Stimulated activated CD4-positive, alpha-beta T cell treated with anti-CD3 and anti-CD28 coated beads, Interleukin-15, amount 100 ng/mL, for 24 hours (primary cell): ENCODE measurements at regions not wholly inside any gene's neighbourhood (a gene's known extent, or its start where the extent isn't known, plus 50 kb on each side); places are given as distances from the start of the nearest gene placed in this dataset.
"Not testable (repeated sequence)": the region's sequence is repeated elsewhere in the genome, so short reads cannot be mapped to it uniquely, and the experiment has no call there.

ENCODE experiments used
- DNase-seq: peaks from one replicate; pipeline ENCODE4 v3.0.0-alpha.2; 2020

DNA sequence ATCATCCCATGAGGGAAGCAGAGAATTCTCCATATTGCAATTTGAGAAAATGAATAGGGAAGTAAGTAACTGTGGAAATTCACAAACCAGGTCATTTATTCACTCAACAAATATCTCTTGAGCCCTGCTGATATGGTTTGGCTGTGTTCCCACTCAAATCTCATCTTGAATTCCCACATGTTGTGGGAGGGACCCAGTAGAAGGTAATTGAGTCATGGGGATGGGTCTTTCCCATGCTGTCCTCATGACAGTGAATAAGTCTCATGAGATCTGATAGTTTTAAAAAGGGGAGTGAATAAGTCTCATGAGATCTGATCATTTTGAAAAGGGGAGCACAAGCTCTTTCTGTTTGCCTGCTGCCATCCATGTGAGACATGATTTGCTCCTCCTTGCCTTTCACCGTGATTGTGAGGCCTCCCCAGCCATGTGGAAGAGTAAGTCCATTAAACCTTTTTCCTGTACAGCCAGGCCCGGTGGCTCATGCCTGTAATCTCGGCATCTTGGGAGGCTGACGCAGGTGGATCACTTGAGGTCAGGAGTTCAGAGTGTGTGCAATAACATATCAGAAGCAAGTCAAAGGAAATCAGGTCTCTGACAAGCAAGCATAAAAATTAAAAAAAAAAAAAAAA lies 193.2 kb downstream of the NDUFA10 start:
- no peak for DNase-seq

DNA sequence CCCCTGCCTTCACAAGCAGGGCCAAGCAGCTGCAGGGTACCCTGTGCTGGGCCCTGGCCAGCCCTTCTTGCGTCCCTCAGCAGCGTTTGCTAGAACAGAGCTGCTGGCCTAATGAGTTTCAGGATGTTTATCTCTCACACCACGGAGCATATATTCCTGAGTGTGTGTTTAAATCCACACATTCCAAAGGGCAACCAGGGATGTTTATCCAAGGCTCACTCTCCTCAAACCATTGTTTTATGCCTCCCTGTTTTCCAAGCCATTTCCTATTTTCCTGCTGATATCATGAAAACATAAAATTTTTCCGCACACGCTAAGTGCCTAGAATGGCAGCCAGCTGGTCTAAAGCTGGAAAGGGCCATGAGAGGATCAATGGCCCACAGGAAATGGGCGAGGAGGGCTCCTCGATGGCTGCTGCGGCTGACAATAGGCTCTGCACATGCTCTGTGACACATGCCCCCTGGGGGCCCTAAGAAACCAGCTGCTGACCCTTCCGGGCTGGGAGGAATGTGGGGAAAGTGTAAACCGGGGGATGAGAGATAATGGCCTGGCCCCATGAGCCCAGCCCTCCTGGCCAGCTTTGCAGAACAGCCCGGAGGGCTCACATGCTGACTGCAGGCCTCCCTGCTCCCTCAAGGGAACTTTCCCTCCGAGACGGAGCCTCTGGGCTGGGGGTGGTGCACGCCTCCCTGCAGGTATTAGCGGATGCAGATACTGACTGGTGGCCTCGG lies 194.0 kb downstream of the NDUFA10 start:
- DNase-seq = no peak

DNA sequence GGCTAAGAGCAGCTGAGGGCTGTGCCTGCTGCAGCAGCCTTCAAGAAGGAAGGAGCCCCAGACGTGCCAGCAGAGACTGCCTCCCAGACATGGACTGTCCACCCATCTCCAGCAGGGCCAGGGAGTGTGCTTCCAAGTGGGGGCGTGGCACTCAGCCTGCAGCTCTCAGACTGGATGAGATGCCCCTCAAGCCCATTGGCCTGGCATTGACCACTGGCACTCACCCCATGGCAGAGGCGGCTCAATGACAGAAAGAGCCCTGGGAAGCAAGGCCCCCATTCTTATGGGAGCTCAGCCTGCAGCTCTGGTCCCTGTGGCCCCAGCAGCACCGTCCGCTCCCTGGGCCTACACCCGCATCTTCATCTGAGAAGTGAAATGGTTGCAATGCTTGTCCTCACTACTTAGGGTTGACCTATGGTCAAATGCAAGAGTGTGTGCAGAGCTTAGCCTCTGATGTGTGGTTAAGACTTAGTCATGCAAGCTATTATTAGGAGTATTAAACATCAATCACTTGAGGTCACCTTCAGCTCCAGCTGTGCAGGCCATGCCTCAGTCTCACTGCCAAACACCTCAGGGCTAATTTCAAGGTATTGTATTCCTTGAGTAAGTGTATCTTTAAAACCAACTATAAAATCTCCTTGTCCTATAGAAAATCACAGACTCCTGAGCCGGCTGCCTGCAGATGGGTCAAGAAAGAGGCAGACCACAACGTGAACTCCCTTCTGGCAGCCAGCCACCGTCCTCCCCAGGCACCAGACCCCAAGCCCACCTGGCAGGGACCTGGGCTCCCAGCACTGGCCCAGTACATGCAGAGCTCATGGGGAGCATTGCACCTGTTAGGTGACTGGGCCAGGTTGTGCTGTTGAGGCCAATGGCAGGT lies 194.8 kb downstream of the NDUFA10 start:
- DNase-seq = no peak

DNA sequence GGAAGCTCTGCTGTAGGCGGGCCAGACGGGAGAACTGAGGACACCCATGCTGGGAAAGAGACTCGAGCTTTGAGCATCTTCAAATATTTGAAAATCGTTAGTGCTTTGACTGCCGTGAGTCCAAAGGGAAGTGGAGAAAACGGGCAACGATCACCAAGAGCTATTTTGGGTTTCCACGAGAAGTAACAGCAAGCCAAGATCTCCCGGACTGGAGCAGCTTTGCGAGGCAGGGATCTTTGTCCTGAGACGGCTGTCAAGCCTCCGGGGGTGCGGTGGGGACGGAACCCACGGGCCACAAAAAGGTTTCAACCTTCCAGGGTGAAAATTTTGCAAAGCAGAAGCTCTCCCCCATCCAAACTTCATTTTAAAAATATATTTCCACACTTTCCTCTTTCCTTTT lies 195.8 kb downstream of the NDUFA10 start:
- DNase-seq = no peak

DNA sequence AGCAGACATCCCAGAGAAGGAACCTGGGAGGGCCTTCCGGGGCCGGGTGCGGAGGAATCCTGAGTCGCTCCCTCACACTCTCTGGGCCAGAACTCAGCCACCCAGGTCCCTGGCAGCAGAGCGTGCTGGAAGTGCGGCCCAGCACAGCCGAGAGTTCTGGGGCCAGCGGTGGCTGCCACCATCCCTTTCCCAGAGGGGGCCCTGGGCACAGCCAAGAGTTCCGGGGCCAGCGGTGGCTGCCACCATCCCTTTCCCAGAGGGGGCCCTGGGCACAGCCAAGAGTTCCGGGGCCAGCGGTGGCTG lies 196.2 kb downstream of the NDUFA10 start:
- not testable (repeated sequence) for DNase-seq

DNA sequence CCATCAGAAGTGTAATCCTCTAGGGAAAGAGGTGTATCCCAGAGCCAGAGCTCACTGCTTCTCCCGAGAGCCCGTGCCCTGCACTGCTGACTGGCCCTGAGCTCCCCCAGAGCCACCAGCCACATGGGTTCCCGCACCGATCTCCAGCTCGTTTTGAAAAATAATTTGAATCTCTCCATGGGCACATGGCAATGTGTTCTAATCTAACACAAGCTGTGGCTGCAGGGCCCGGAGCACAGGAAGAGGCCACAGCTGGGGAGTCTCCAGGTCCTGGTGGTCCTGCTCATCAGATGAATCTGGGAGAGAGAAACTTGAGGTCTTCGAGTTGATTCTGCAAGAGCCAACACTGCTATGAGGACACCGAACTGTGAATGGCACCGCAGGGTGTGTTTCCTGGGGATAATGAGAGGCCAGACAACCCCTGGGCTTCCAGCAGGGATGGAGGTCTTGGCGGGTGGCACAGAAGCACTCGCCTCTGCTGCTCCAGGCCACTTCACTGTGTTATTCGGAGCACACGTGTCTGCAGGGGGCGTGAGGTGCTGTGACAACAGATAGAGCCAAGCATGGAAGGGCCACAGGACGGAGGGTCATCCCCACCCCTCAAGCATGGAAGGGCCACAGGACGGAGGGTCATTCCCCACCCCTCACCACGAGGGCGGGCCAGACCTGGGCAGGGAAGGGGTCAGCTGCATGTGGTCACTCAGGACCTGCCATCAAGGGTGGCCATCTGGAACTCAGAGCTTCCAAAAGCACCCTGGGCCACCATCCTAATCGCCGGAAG lies 196.8 kb downstream of the NDUFA10 start:
- no peak for DNase-seq

DNA sequence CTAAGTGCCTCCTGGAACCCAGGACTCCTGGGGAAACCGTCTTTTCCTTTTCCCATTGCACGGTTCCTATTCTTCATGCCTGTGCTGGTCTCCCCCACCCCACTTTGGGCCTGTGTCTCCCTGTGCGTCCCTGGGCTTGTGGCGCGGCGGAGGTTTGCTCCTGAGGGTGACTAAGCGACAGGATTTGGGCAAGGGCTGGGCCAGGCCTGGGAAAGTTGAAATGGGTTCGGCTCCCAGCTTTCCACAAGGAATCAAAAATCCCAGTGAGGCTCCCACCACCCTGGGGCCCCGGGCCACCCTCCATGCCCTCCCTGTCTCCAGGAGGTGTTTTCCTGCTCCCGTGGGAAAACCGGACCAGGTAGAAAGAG lies 197.6 kb downstream of the NDUFA10 start:
- DNase-seq = no peak

DNA sequence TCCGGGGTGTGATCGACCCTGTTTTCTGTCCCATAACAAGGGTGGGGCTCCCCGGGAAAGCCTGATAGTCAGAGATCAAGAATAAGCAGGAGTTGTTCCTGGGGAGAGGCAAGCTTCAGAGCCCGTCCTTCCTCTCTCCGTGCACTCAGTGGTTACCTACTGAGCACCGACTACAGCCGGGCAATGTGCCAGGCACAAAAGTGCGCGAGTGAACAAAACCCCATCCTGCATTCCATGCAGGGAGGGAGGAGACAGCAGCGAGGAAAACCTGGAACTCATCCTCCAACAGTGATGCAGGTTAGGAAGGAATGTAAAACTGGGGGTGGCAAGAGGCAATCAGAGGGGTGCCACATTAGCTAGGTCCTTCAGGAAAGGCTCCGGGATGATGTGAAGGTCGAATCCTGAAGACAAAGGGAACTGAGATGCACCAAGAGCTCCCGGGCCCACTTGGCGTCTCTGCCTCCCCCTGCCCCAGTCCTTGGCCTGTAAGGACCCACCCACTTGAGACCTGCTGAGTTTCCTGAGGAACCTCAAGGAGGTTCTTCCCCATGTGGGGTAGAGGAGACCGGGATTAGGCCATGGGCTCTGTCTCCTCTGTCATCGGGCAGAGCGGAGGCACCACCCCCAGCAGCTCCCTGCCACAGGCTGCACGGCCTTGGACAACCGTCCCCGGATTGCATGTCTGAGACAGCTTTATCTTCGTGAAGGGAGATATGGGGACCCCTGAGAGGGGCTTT lies 198.2 kb downstream of the NDUFA10 start:
- DNase-seq = no peak

DNA sequence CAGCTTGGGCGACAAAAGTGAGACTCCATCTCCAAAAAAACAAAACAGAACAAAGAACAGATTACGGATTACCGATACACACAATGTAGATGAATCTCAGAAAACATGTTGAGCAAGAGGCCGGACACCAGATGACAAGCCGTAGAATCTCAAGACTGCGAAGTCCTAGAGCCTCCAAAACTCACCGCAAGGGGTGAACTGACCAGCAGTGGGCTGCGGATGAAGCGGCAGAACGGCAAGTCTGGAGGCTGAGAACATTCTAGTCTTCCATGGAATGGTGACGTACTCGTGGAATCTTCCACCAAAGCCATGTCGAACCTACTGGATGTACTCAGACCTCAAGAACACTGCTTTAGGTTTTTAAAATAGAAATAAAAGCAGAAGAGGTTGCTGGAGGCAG lies 198.8 kb downstream of the NDUFA10 start:
- no peak for DNase-seq

DNA sequence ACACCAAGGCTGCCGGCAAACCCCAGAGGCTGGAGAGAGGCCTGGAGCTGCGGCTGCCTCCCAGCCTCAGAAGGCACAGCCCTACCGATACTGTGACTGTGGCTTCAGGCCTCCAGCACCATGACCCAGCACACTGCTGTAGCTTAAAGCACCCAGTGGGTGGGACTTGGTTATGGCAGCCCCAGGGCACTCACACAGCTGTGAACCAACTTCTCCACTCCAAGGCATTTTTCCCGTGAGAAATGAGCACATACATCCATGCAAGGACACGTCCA lies 199.5 kb downstream of the NDUFA10 start:
- no peak for DNase-seq

DNA sequence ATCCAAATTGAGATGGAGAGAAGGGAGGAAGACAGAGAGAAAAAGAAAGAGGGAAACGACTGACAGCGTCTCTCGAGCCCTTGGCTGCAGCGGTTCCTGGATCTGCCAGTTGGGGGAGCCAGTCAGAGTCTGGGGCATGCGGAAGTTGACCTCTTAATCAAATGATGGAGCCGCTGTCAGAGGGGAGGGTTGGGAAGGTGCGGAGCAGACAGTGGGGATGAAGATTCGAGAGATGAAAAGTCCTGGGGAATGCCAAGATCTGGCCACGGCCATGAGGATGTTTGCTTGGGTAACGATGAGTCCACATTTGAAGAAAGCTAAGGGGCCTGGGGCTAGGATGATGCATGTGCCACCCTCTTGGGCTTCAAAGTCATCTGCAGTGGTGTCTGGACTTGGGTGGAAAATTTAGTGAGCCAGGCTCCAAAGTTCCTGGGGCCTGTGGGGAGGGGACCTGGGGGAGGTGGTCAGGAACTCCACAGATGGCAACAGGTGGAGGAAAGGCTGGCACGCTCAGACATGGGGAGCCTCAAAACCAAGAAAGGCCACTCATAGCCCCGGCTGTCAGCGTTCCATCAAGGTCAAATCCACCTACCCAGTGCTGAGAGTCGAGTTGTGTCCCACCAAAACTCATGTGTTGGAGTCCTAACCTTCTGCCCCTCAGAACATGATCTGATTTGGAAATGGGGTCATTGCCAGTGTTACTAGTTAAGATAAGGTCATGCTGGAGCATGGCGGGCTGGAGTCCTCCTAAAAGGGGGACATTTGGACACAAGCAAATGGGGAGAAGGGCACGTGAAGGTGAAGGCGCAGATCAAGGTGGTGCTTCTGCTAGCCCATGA lies 200.1 kb downstream of the NDUFA10 start:
- DNase-seq = no peak

DNA sequence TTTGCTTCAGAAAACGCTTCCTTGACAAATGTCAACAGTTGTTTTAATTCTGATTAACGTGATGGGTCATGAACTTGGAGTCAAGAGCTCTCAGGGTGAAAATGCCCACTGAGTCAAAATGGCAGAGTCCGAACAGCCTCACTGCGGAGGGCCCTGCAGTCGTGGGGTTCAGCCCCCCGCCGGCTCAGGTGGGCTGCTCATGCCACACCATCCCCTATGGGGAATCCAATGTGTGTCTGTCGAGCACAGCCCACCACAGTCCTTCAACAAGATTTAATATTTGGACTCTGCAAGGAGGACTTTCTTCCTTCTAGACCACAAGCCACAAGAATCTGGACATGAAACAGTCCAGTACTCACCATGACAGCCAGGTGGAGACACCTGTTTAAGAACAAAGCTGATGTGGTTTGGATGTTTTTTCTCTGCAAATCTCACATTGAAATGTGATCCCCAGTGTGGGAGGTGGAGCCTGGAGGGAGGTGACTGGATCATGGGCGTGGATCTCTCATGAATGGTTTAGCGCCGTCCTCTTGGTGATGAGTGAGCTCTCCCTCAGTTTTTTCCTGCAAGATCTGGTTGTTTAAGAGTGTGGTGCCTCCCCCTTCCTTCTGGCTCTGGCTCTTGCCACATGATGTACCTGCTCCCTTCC lies 201.0 kb downstream of the NDUFA10 start:
- DNase-seq = no peak

DNA sequence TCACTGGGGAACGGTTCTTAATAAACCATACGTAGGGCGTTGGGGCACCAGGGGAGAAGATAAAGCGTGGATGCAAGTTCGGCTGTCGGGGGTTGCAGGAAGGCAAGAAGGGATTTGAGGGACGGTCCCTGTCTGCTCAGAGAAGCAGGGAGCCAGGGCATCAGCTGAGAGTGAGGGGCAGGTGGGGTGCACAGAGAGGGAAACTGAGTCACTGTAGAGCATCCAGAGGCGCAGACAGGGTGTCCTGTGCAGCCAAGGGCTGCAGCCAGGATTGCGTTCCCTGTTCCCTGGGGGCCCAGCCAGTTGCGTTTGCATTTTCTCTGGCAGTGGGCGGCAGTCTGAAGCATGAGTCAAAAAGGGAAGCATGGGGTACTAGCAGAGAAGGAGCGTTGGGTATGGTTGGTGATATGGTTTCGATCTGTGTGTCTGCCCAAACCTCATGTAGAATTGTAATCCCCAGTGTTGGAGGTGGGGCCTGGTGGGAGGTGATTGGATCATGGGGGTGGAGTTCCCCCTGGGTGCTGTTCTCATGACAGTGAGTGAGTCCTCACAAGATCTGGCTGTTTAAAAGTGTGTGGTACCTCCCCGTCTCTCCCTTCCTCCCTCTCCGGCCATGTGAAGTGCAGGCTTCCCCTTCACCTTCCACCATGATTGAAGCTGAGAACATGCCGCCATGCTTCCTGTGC lies 202.9 kb downstream of the NDUFA10 start:
- peak; percentile 35 for DNase-seq

DNA sequence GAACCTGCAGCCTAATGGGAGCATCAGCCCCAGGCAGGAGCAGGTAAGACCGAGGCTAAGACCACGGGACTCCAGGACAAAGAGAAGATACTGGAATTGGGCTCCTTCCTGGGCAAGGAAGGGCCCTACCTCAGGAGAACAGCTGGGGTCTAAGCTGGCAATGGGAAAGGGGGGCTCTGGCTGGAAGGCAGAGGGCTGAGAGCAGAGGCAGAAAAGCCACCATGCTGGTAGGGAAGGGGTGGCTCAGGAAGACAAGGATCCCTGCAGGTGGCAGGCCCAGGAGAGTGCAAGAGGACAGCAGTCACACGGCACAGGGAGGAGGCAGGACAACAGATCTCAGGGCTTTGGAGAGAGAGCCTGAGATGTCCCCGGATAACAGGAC lies 203.5 kb downstream of the NDUFA10 start:
- no peak for DNase-seq

DNA sequence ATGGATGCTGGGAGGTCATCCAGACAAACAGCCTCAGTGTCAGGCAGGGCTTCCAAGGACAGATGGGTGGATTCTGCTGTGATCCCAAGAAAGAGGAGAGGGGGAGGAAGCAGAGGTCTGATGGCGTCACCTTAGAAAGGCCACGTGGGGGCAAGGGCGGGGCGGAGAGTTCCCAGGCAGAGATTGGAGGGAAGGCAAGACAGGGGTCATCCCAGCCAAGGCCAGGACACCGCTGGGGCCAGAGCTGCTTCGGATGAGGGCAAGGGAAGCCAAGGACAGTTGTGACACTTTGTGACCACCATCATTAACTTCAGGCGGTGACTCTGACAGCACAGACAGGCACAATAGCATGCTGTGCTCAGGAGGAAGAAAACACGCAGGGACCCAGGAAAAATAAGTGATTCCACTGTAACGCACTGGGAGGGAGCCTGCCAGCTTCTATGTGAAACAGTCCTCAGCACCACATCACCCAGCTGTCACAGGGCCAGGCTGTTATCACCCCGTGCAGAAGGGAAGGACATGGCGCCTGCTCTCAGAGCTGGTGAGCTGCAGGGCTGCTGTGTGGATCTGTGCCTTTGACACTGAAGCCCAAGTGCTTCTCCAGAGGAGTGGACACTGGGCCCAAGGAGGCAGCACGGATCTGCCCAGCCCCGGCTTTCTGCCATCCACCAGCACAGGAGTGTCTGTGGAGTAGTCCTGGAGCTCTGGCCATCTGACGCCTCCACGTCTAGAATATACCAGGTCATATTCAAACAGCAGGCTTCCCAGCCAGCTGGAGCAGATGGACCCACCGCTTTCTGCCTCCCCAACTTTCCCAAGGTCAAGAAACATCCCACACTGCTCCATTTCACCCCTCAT lies 204.1 kb downstream of the NDUFA10 start:
- DNase-seq = no peak

DNA sequence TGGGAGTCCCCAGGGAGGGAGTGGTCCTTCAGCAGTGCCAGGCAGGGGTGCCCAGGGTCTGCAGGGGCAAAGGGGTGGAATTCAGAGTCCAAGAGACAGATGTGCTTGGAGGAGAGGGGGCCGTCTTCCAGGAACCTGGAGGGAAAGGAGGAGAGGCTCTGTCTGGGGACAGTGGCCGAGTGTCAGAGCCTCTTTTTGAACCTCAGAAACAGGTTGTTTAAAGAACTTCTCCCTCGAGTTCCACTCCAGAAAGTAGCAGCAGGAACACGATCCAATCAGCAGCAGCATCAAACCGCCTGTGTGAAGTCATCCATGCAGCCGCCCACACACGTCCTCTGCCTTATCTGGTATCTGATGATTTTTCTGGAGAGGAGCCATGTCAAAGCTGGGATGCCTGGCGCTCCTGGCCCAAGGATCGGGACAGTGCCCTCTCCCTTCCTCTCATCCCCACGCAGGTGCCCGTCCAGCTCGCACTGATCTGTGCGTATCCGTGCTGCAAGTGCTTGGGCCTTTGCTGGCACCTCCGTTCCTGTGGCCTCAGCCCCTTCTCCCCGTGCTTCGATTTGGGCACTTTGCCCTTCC lies 205.1 kb downstream of the NDUFA10 start:
- DNase-seq = peak; percentile 45

DNA sequence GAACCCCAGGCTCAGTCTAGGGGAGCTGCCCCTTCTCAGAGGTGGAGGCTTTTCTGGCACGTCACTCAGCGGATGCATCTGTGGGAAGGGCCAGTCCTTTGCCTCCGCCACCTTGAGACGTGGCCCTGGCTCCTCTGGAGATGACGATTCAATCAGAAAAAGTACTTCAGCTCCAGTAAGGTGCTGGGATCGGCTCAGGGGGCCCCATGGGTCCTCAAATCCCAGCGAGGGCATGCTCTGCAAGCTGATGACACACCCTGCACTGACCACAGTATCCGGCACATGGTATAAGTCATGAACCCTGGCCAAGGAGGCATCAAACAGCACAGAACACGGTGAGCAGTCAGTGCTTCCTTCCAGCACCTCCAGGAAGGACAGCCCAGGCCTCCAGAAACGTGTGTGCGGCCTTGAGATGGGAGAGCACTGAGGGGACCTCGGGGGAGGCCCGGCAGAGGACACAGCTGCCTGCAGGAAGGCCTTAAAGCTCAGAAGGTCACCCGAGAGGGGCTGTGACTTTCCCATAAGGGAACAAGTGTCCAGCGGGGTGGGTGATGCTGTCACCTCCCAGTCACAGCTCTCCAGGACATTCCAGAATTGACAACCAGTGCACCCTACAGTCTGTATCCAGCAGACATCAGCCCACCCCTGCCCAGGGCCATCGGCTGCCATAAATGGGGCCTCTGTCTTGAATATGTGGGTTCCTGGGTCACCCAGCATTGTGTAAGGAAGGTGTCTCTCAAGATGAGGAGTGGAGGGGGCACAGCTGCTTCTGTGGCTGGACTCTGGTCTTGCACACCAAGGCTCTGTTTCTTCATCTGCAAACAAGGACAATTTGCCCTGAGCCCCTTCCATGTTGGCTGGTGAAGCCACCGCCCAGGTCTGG lies 205.8 kb downstream of the NDUFA10 start:
- no peak for DNase-seq

DNA sequence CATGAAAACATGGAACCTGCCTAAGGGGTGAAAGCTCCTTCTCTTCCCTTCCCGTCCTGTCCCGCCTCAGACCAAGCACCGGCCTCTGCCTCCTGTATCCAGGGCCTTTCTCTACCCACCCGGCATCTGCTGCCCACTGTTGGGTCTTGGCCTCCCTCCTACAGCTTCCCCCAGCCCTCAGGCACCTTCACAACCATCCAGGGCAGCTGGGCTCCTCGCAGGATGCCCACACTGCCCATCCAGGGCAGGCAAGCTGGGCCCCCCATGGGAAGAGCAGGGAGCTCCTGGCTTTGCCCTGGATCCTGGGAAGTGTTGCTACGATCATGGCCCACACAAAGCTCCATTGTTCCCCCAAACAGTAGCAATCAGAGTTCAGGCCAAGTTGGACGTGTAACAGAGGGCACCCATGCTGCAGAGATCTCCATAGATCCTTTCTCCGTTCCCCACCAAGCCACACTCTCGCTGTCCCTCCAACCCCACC lies 206.6 kb downstream of the NDUFA10 start:
- DNase-seq = no peak
